Left lung (tissue), 4 donors: ENCODE measurements at regions not wholly inside any gene's neighbourhood (a gene's known extent, or its start where the extent isn't known, plus 50 kb on each side); places are given as distances from the start of the nearest gene placed in this dataset.

Source experiments
- ATAC-seq: fragments of 200-7000 bp; cut with Tn5 transposase; one replicate; pipeline ENCODE4 v1.9.1; 2020; ENCODE audit warnings: moderate library complexity
- DNase-seq, 4 donors: peaks; one replicate each; pipeline ENCODE4 v3.0.0-alpha.2; 2013 to 2020
- H3K27ac ChIP-seq, 2 donors: fragments of 200-600 bp; sonication (generic) in 1 of 2; one replicate each; pipeline versions ENCODE4 v1.5.0 to v1.8.0; 2020 to 2021
- H3K27me3 ChIP-seq, 2 donors: fragments of 200-600 bp; sonication (generic) in 1 of 2; one replicate each; pipeline versions ENCODE4 v1.5.0 to v1.8.0; 2020 to 2021
- H3K36me3 ChIP-seq, 2 donors: fragments of 200-600 bp; sonication (generic) in 1 of 2; one replicate each; pipeline versions ENCODE4 v1.5.0 to v1.8.0; 2020 to 2021
- H3K4me1 ChIP-seq, 2 donors: fragments of 200-600 bp; one replicate each; pipeline ENCODE4 v1.8.0; 2021
- H3K4me3 ChIP-seq, 2 donors: fragments of 200-600 bp; sonication (generic) in 1 of 2; one replicate each; pipeline versions ENCODE4 v1.5.0 to v1.8.0; 2020 to 2021; ENCODE audit warnings: mild to moderate bottlenecking in 1 of 2
- H3K9me3 ChIP-seq, 2 donors: fragments of 200-600 bp; sonication (generic) in 1 of 2; one replicate each; pipeline versions ENCODE4 v1.5.0 to v1.8.0; 2020 to 2021
- CTCF ChIP-seq, 2 donors: fragments of 200-600 bp; sonication (generic) in 1 of 2; IDR thresholded peaks; one replicate each; pipeline versions ENCODE4 v1.5.0 to v1.8.0; 2021; ENCODE audit warnings: antibody characterized with exemption in 2 of 2
- intact Hi-C, 2 donors: fragments of 100-400 bp; cut with DNase I; formaldehyde crosslinking; loops; one replicate each; pipeline versions ENCODE4 v1.11.2 to v1.14.2; 2022
- donor health status: DM: no; HTN: yes; CAD: no.
- donor health status: DM: no; HTN: no; CAD: no.

GRCh38 chr16:73707863-73708262, 588.8 kb upstream of the PSMD7 start:
- DNase-seq (no peak), ATAC-seq (no peak)
- intact Hi-C loops: no loop called here
- TF ChIP-seq CTCF (IDR thresholded peaks at IDR 0.05): no peak
- H3K27ac ChIP-seq: no peak overlapping the region
- H3K36me3 ChIP-seq: no peaks in the 10 kb centered on the region
- no peaks in the 10 kb centered on the region for H3K27me3 ChIP-seq
- H3K4me1 ChIP-seq: no peaks in the 10 kb centered on the region
- no peak overlapping the region for H3K4me3 ChIP-seq
- H3K9me3 ChIP-seq: no peaks in the 10 kb centered on the region

GRCh38 chr16:73703891-73704290, 592.7 kb upstream of the PSMD7 start:
- Histone ChIP-seq H3K27me3 (no peaks in the 10 kb centered on the region), H3K27ac (no peak overlapping the region), H3K9me3 (no peaks in the 10 kb centered on the region), H3K36me3 (no peaks in the 10 kb centered on the region), H3K4me1 (no peaks in the 10 kb centered on the region), H3K4me3 (no peak overlapping the region)
- DNase-seq: no peak
- intact Hi-C loops: no loop called here
- ATAC-seq: no peak
- no peak for TF ChIP-seq CTCF (IDR thresholded peaks at IDR 0.05)

GRCh38 chr16:73697336-73697735, 599.3 kb upstream of the PSMD7 start:
- no peaks in the 10 kb centered on the region for H3K36me3 ChIP-seq
- no peaks in the 10 kb centered on the region for H3K4me1 ChIP-seq
- no peaks in the 10 kb centered on the region for H3K27me3 ChIP-seq
- no peak overlapping the region for H3K4me3 ChIP-seq
- intact Hi-C loops: no loop called here
- no peak for ATAC-seq
- H3K27ac ChIP-seq: no peak overlapping the region
- no peak for TF ChIP-seq CTCF (IDR thresholded peaks at IDR 0.05)
- no peaks in the 10 kb centered on the region for H3K9me3 ChIP-seq
- no peak for DNase-seq

- Histone ChIP-seq H3K4me3 (no peak overlapping the region), H3K36me3 (no peaks in the 10 kb centered on the region), H3K4me1 (no peaks in the 10 kb centered on the region), H3K27ac (no peak overlapping the region), H3K9me3 (peaks cover 0 to under 1% of the 10 kb centered on the region in 2 donors), H3K27me3 (no peaks in the 10 kb centered on the region)
- intact Hi-C loops: no loop called here
- DNase-seq (no peak), ATAC-seq (no peak)
- no peak for TF ChIP-seq CTCF (IDR thresholded peaks at IDR 0.05)
Measured at GRCh38 chr16:73692861-73693260, 603.8 kb upstream of the PSMD7 start.

GRCh38 chr16:73683804-73684203, 612.8 kb upstream of the PSMD7 start:
- no peaks in the 10 kb centered on the region for H3K36me3 ChIP-seq
- no peak for TF ChIP-seq CTCF (IDR thresholded peaks at IDR 0.05)
- H3K9me3 ChIP-seq: peaks cover 0 to 4% of the 10 kb centered on the region in 2 donors
- intact Hi-C loops: no loop called here
- no peak overlapping the region for H3K27ac ChIP-seq
- H3K4me1 ChIP-seq: no peaks in the 10 kb centered on the region
- no peak for DNase-seq
- H3K27me3 ChIP-seq: no peaks in the 10 kb centered on the region
- H3K4me3 ChIP-seq: no peak overlapping the region
- no peak for ATAC-seq
